ENCODE measurements at regions not wholly inside any gene's neighbourhood (a gene's known extent, or its start where the extent isn't known, plus 50 kb on each side); places are given as distances from the start of the nearest gene placed in this dataset.

DNA sequence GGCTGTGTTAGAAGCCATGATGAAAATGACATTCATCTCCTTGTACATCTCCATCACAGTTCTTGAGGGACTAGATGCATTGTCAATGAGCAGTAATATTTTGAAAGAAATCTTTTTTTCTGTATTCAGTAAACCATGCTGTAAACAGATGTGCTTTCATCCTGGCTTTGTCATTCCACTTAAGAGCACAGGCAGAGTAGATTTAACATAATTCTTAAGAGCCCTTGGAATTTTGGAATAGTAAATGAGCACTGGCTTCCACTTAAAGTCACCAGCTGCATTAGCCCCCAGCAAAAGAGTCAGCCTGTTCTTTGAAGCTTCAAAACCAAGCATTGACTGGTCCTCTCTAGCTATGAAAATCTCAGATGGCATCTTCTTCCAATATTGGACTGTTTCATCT, 197.8 kb upstream of the HDDC2 start:
- no peak for DNase-seq

GRCh38 chr6:125503181-125503580, 201.4 kb upstream of the HDDC2 start:
- no peak for DNase-seq

- no peak for DNase-seq
These were observed 206.4 kb upstream of the HDDC2 start for GRCh38 chr6:125507987-125508655.

DNA sequence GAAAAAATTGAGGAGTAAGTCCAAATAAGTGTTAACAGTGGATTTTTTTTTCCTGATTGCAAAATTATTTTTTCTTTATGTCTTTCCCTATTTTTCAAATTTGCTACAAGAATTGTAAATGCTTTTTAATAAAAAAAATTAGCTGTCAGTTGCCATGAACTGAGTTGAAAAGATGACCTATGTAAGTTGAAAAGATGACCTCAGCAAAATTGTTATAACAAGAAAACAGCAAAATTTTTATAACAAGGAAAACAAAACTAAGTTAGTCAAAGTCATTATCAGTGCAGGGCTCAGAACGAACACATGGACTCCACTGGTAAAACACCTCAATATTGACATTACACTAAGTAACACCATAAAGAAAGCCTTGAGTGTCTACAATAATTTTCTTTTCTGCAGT, 207.0 kb upstream of the HDDC2 start:
- DNase-seq, result no peak

- DNase-seq, result no peak
These were observed 207.7 kb upstream of the HDDC2 start for GRCh38 chr6:125509477-125509876.

DNA sequence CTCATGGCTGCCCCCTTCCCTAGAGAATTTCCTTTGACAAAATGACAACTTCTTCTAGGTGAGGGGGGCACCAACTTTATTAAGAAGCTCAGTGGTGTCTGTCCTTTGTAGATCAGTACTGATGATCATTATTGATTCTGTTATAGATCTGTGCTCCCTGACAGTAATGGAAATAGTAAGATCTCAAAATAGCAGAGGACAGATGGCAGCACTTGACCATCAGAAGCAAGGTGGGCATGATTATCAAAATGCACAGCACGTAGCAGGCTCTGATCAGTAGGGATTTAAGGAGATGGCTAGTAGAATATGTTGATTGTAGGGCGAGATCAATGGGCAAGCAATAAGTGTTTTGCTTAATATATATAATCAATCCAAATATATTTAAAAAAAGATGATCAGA, 208.6 kb upstream of the HDDC2 start:
- DNase-seq, result no peak

DNA sequence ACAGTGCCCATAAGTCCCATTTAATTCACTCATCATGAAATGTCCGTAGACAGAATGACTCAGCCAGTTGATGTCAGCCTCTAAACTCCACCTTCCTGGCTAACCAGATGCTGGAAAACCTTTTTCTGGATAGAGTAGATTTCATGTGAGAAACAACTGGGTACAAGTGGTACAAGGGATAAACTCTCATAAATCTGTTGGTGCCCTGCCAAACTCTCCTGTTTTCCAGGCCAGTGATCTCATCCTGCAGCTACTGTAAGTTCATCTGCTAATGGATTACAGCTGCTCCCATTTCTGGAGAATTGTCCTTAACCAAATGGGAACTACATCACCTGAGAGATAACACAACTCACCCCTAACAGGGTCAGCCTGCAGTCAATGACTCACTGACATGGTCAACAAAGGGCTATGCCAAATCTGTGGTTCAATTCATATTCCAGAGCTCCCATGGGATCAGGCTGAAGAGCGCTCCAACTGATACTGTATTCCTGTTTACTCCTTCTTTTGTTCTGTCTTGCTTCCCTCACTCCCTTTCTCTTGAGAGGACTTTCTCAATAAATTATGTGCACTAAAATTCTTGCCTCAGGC, 210.1 kb upstream of the HDDC2 start:
- DNase-seq, result no peak

DNA sequence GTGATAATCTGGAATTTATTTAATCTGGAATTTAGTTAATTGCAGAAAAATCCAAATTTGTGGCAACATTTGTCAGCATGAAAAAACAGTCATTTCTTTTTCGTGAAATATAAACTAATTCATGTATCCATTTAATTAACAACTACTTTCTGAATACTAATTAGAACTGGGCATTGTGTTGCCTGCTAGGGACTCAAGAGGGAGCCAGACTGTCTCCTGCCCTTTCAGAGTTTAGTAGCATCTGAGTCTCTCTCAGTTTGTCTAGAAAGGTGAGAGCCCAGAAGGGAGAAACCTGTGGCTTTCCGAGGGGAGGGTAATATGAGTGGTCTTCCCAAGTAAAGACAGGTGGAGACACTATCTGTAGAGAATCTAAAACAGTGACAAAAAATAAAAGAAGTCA, 210.9 kb upstream of the HDDC2 start:
- DNase-seq, result no peak

DNA sequence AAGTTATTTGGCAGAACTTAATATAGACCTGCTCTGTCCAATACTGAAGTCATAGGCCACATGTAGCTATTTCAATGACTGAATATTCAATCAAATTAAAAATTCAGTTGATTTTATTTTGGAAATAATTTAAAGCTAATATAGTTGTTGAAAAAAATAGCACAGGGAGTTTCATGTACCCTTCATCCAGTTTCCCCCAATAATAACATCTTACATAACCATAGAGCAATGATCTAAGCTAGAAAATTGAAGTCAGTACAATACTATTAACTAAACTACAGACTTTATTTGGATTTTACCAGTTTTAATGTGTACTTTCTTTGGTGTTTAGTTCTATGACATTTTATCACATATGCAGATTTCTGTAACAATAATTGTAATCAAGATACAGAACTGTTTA, 212.2 kb upstream of the HDDC2 start:
- DNase-seq, result no peak

DNA sequence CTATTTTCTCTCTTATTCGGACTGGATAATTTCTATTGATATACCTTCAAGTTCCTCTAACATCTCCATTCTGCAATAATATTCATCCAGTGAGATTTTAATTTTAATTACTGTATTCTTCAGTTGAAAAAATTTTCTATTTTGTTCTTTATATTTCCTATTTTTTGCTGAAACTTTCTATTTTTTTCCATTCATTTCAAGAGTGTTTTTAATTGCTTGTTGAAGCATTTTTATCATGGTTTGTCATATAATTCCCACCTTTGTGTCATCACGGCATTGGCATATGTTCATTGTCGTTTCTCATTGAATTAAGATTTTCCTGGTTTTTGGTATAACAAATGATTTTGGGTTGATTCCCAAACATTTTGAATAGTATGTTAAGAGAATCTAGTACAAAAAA, 214.9 kb upstream of the HDDC2 start:
- DNase-seq, result no peak

DNA sequence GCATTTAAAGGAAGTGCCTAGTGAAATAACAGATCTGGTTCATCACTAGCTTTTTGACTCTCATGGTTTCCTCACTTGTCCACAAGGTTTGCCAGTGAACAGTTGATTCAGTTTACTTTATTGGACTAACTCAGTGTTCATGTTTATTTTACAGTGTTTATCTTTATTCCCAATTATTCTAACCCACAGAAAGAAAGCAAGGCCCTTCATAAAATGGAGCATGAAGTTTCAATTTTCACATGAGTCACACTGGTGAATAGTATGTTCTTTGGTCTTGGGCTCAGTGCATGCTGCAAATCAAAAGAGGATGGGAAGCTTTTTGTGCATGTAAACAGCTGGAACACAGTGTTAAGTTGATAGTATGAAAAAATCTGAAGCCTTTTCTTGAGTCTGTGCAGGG, 217.6 kb upstream of the HDDC2 start:
- no peak for DNase-seq

DNA sequence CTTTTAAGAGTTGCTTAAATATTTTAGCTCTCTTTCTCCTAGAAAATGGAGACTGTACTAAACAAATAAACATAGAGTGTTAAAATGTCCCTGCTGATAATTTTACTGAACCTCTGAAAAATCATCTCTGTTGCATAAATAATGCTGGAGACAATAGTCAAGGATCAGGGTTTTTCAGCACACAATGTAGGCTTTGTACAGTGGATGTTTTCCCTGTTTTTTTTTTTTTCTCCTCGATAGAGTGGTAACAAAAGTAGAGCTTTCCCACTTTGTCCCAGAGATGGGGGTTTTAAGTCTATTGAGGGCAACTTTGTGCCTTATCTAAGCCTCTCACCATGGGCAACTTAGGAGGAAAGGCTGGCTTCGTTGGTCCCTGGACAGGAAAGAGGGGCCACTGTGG, 222.6 kb upstream of the HDDC2 start:
- no peak for DNase-seq

DNA sequence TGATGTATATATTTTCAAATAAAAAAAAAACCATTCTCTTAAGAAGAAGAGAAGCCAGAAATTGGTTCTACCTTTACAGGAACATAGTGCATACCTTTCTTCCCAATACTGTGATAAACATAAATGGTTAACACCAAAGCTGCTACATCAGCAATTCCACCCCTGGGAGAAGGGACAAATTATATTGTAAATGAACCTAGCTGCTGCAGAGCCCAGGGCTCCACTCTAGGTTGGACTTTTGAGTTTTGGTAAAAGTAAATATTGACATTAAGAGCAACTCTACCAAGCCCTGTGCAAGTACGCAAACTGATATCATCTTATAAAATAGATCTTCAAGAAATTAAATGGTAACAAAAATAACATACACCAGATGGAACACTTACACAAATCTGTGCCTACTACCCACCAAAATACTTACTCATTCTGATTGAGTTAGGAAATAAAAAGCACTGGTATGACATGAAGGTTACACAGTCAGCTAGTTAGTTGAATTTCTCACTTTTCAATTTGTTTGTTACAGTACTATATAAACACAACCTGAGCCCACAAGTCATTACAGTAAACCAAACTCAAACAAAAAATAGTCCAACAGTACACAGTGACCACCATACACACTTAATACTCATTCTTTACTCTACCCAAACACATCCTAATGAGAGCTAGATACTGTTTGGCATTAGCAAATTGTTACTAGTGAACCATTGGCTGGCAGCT, 223.3 kb upstream of the HEY2 start:
- no peak for DNase-seq

- DNase-seq, result no peak
These were observed 220.8 kb upstream of the HEY2 start for GRCh38 chr6:125528621-125529041.

DNA sequence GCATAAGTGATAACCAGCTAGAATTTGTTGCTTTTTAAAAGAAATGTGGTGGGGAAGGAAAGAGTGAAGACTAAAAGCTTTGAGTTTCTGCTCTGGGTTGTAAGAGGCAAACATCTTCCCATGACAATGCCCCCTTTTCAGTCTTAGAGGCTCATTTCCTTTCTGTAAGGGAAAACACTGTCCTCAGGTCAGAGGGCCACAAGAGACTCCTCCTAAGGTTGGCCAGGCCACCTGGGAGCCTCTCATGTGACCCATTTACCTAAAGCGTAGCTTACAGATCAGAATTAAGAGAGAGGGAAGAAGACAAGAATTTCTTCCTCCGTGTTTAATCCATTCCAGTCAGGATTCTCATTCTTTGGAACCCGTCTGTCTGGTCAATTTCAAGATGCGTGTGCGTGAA, 220.4 kb upstream of the HEY2 start:
- DNase-seq, result no peak

- DNase-seq, result no peak
These were observed 215.6 kb upstream of the HEY2 start for GRCh38 chr6:125533710-125534397.

GRCh38 chr6:125534430-125535263, 214.8 kb upstream of the HEY2 start:
- no peak for DNase-seq

DNA sequence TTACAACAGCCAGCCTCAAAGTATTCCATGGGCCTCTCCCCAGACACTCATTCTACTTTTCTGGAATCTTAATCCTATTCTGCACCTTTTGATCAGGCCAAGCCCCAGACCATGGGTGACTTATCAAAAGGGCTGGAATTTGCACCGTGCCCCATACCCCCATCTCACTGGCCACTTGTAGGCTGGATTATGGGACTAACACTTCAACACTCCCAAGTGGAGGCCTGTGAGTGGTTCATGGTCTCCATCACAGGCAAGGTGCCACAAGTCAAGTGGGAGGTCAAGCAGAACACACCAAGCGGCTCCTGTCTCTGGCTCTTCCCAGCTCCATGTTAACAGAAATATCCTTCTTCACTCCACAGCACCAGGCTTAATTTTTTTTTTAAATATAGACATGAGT, 212.3 kb upstream of the HEY2 start:
- DNase-seq, result no peak

- no peak for DNase-seq
These were observed 209.5 kb upstream of the HEY2 start for GRCh38 chr6:125539892-125540291.

DNA sequence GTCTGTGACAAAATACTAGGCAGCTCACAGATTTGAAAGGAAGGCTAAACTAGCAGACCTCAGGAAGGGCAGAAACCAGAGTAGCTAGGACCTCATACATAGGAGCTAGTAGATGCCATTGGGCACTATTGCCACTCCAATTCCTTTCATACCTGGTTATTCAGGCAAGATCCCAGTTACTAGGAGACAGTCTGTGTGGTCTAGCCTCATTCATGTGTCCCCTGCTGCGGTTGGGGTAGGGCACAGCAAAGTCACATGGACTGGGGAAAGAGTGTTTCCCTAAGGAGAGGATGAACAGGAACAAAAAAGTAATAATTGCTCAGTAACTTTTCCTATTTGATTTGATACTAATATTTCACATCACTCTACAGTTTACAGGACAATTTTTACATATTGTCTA, 204.6 kb upstream of the HEY2 start:
- no peak for DNase-seq

DNA sequence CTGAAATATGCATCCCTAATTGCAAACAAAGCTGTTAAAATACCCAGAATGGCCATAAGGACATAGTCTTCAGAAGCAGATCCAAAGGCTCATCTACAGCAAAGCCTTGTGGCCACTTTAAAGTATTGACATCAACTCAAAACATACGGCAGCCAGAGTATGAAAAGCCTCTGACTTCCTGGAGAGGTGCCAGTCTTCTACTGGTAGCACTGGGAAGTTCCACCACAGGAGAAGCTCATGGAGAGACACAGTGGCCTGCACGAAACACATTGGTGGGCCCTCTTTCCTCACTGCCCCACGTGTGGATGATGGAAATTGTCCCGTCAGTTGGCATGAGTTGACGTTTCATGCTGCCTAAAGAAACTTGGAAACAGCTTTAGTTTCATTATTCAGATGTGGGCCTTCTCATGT, 202.6 kb upstream of the HEY2 start:
- no peak for DNase-seq

DNA sequence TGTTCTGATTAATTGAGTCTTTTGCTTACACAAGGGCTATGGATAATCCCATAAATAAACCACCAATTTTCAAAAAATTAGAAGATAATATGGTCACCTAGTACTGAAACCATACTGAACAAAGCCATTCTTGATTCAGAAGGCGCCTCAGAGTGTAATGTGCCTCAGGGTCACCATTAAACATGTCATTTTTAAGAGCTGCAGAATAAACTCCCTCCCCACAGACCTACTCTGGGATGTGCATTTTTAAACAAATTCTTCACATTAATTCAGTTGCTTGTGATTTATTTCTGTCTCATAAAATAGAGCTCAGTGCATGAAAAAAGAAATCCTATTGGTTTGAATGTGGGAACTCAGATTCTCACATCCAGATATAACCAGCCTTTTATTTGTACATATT, 202.1 kb upstream of the HEY2 start:
- DNase-seq, result no peak
